Naive thymus-derived CD4-positive, alpha-beta T cell (primary cell): ENCODE measurements at regions not wholly inside any gene's neighbourhood (a gene's known extent, or its start where the extent isn't known, plus 50 kb on each side); places are given as distances from the start of the nearest gene placed in this dataset.

Experiments
- ATAC-seq: fragments of 150-1000 bp; cut with Tn5 transposase; 2 replicates; pipeline ENCODE4 v1.10.0; 2021; ENCODE audit warnings: mild to moderate bottlenecking, moderate library complexity
- CTCF ChIA-PET: fragments of 350-600 bp; sonication (Branson Sonifier 250); formaldehyde crosslinking; loops from one replicate; lab custom pipeline; 2021; ENCODE audit warnings: antibody characterized with exemption; lab: Charles Lee
- POLR2A ChIA-PET: fragments of 350-600 bp; sonication (Branson Sonifier 250); formaldehyde crosslinking; loops from one replicate; lab custom pipeline; 2021; ENCODE audit warnings: antibody characterized with exemption, inconsistent platforms; lab: Charles Lee
- DNase-seq, 9 donors: peaks; one replicate each; pipeline versions ENCODE4 v3.0.0 to v3.0.0-alpha.2; 2020 to 2022; ENCODE audit warnings: mixed read lengths in 1 of 9
- H3K27ac ChIP-seq: one replicate; pipeline ENCODE4 v1.7.0; 2013; ENCODE audit warnings: mild to moderate bottlenecking, low read depth, low read length, moderate library complexity
- H3K27me3 ChIP-seq, 2 donors: one replicate each; pipeline ENCODE4 v1.7.0; 2013; ENCODE audit warnings: low read length in 2 of 2, mild to moderate bottlenecking in 2 of 2, moderate library complexity in 2 of 2; ENCODE audit not compliant: control insufficient read depth in 2 of 2, insufficient read depth in 2 of 2
- H3K36me3 ChIP-seq, 3 experiments: 1 replicate in 2 of 3; 2 replicates in 1 of 3; pipeline ENCODE4 v1.7.0; 2013; ENCODE audit warnings: low read length in 3 of 3, mild to moderate bottlenecking in 3 of 3, moderate library complexity in 1 of 3; ENCODE audit not compliant: insufficient read depth in 3 of 3, control insufficient read depth in 2 of 3
- H3K4me1 ChIP-seq, 2 donors: one replicate each; pipeline ENCODE4 v1.7.0; 2013; ENCODE audit warnings: low read length in 2 of 2, mild to moderate bottlenecking in 2 of 2, moderate library complexity in 1 of 2; ENCODE audit not compliant: control insufficient read depth in 2 of 2, insufficient read depth in 2 of 2
- H3K4me3 ChIP-seq: 2 replicates; pipeline ENCODE4 v1.7.0; 2013; ENCODE audit warnings: mild to moderate bottlenecking, low read length
- H3K9me3 ChIP-seq, 3 experiments: 1 replicate in 2 of 3; 2 replicates in 1 of 3; pipeline ENCODE4 v1.7.0; 2013; ENCODE audit warnings: low read length in 3 of 3; ENCODE audit not compliant: control insufficient read depth in 2 of 3
- H3K27ac Mint-ChIP-seq, 9 donors: one replicate each; pipeline ENCODE4 v1.8.0; 2020 to 2022; ENCODE audit warnings: mixed read lengths in 9 of 9, mild to moderate bottlenecking in 8 of 9, moderate library complexity in 5 of 9, inconsistent platforms in 2 of 9
- H3K27me3 Mint-ChIP-seq, 5 donors: one replicate each; pipeline ENCODE4 v1.8.0; 2021 to 2022; ENCODE audit warnings: mixed read lengths in 5 of 5, mild to moderate bottlenecking in 1 of 5
- H3K36me3 Mint-ChIP-seq, 5 donors: one replicate each; pipeline ENCODE4 v1.8.0; 2020 to 2022; ENCODE audit warnings: mixed read lengths in 5 of 5, mild to moderate bottlenecking in 3 of 5, inconsistent platforms in 1 of 5
- H3K4me1 Mint-ChIP-seq, 7 donors: one replicate each; pipeline ENCODE4 v1.8.0; 2020 to 2022; ENCODE audit warnings: mixed read lengths in 7 of 7, mild to moderate bottlenecking in 3 of 7, inconsistent platforms in 1 of 7
- H3K4me3 Mint-ChIP-seq, 10 donors: one replicate each; pipeline ENCODE4 v1.8.0; 2020 to 2022; ENCODE audit warnings: mild to moderate bottlenecking in 10 of 10, mixed read lengths in 10 of 10, moderate library complexity in 6 of 10, inconsistent platforms in 2 of 10
- H3K9me3 Mint-ChIP-seq, 11 donors: one replicate each; pipeline ENCODE4 v1.8.0; 2020 to 2022; ENCODE audit warnings: mixed read lengths in 11 of 11, mild to moderate bottlenecking in 4 of 11, inconsistent platforms in 1 of 11, moderate library complexity in 1 of 11
- intact Hi-C, 2 donors: fragments of 100-400 bp; cut with micrococcal nuclease; formaldehyde crosslinking; loops; one replicate each; pipeline ENCODE4 v1.15.1; 2023

DNA sequence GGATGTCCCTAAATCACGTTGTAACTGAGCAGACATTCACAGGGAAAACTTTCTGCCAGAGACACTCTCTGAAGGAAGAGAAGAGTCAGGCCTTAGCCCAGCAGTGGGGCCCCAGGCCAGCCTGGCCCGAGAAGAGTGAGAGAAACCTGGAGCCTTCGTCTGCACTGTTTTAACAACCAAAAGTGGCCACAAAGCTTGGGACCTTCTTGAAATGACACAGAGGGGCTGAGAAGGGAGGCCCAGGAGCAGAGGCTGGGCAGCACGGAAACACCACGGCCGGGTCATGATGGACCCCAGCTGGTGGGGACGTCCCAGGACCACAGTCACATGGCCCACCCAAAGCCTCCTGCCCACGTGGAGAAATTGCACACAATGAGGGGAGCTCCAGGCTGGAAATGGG lies 126.8 kb upstream of the THBS2 start:
- ATAC-seq (no peak), DNase-seq (no peak)
- peaks cover 0 to 17% (median 7%) of the 10 kb centered on the region in 5 donors for H3K36me3 Mint-ChIP-seq
- no peaks in the 10 kb centered on the region for H3K4me1 ChIP-seq
- H3K4me1 Mint-ChIP-seq: no peaks in the 10 kb centered on the region
- H3K4me3 ChIP-seq: no peak overlapping the region
- H3K27ac ChIP-seq: no peak overlapping the region
- H3K36me3 ChIP-seq: no peaks in the 10 kb centered on the region
- H3K4me3 Mint-ChIP-seq: no peak overlapping the region
- peaks cover 0 to 42% (median 22%) of the 10 kb centered on the region in 5 donors for H3K27me3 Mint-ChIP-seq
- H3K9me3 ChIP-seq: no peaks in the 10 kb centered on the region
- POLR2A ChIA-PET: no interaction called here
- H3K27ac Mint-ChIP-seq: no peak overlapping the region
- no peaks in the 10 kb centered on the region for H3K27me3 ChIP-seq
- CTCF ChIA-PET: no interaction called here
- intact Hi-C loops: no loop called here
- H3K9me3 Mint-ChIP-seq: peaks cover 6 to 35% (median 16%) of the 10 kb centered on the region in 11 donors

DNA sequence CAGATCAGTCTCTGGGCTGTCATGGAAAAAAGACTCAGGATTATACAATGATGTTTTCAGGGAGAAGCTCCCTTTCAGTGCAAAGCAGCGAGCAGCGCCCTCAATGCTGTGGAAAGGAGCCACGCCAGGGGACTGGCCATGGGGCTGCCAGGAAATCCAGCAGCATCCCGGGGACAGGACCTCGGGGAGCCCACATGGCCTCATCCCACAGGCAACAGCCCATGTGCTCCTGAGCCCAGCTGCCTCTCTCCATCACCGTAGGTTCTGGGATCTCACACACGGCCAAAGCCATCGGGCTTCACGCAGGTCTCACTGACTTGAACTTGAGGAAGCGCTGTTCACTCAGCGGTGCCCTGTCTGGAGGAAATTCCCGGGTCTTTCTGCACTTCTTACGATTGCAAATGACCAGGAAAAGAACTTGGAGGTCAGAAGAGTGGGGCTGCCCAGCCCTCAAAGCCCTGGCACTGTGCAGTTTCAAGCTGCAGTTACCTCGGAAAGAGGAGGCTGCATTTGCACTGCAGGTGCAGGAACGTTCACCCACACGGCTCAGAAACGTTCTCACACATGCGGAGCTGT lies 125.9 kb upstream of the THBS2 start:
- H3K27ac Mint-ChIP-seq: no peak overlapping the region
- Histone ChIP-seq H3K4me1 (no peaks in the 10 kb centered on the region), H3K27me3 (no peaks in the 10 kb centered on the region), H3K9me3 (no peaks in the 10 kb centered on the region), H3K36me3 (no peaks in the 10 kb centered on the region), H3K4me3 (no peak overlapping the region), H3K27ac (no peak overlapping the region)
- H3K27me3 Mint-ChIP-seq: peaks cover 0 to 41% (median 25%) of the 10 kb centered on the region in 5 donors
- H3K4me3 Mint-ChIP-seq: no peak overlapping the region
- no peak for DNase-seq
- no peaks in the 10 kb centered on the region for H3K4me1 Mint-ChIP-seq
- intact Hi-C loops: no loop called here
- ChIA-PET POLR2A (no interaction called here), CTCF (no interaction called here)
- H3K36me3 Mint-ChIP-seq: peaks cover 0 to 17% (median 7%) of the 10 kb centered on the region in 5 donors
- ATAC-seq: no peak
- peaks cover 6 to 40% (median 16%) of the 10 kb centered on the region in 11 donors for H3K9me3 Mint-ChIP-seq

DNA sequence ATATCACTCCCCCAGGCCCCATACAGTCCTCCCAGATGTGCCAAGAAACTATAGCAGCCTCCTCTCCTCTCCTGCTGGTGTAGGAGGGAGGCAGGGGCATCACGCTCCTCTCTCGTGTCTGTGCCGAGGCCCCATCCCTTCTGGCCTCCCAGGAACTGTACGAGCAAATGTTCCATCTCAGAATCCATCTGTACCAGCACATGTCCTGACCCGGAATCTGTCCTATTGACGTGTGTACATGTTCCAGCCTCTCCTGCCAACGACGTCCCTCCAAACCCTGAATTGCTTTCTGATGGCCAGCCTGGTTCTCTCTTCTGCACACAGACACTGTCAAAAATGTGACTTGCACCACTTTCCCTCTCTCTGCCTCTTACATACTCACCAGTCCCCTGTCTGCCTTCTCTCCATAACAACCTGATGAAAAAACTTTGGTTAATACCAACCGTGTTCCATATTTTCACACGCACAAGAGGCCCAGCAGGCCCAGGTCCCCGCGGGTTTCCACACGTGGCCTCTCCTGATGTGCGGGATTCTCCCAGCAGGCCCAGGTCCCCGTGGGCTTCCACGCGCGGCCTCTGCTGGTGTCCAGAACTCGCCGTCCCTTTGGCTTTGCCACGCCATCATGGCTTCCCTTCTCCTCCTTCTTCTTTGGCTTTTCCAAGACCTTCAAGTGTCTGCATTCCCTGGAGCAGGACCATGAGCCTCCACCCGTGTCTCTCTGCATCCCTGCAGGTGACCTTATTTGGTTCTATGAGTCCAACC lies 125.2 kb upstream of the THBS2 start:
- no peak for DNase-seq
- Mint-ChIP-seq H3K4me1 (no peaks in the 10 kb centered on the region), H3K4me3 (no peak overlapping the region), H3K9me3 (peaks cover 6 to 40% (median 16%) of the 10 kb centered on the region in 11 donors), H3K36me3 (peaks cover 0 to 13% (median 7%) of the 10 kb centered on the region in 5 donors), H3K27me3 (peaks cover 0 to 33% (median 25%) of the 10 kb centered on the region in 5 donors), H3K27ac (no peak overlapping the region)
- Histone ChIP-seq H3K36me3 (no peaks in the 10 kb centered on the region), H3K27ac (no peak overlapping the region), H3K4me1 (no peaks in the 10 kb centered on the region), H3K27me3 (no peaks in the 10 kb centered on the region), H3K9me3 (no peaks in the 10 kb centered on the region), H3K4me3 (no peak overlapping the region)
- ChIA-PET POLR2A (no interaction called here), CTCF (no interaction called here)
- no peak for ATAC-seq
- intact Hi-C loops: no loop called here

GRCh38 chr6:169376458-169376857 lies 122.8 kb upstream of the THBS2 start:
- no peak overlapping the region for H3K27ac Mint-ChIP-seq
- POLR2A ChIA-PET: no interaction called here
- intact Hi-C loops: no loop called here
- Histone ChIP-seq H3K4me3 (no peak overlapping the region), H3K36me3 (no peaks in the 10 kb centered on the region), H3K4me1 (no peaks in the 10 kb centered on the region), H3K27ac (no peak overlapping the region), H3K9me3 (no peaks in the 10 kb centered on the region), H3K27me3 (no peaks in the 10 kb centered on the region)
- H3K36me3 Mint-ChIP-seq: peaks cover 0 to 13% (median 7%) of the 10 kb centered on the region in 5 donors
- no peak overlapping the region for H3K4me3 Mint-ChIP-seq
- H3K9me3 Mint-ChIP-seq: peaks cover 6 to 35% (median 13%) of the 10 kb centered on the region in 11 donors
- CTCF ChIA-PET: no interaction called here
- no peaks in the 10 kb centered on the region for H3K4me1 Mint-ChIP-seq
- no peak for ATAC-seq
- H3K27me3 Mint-ChIP-seq: peaks cover 0 to 32% (median 24%) of the 10 kb centered on the region in 5 donors
- DNase-seq: no peak

DNA sequence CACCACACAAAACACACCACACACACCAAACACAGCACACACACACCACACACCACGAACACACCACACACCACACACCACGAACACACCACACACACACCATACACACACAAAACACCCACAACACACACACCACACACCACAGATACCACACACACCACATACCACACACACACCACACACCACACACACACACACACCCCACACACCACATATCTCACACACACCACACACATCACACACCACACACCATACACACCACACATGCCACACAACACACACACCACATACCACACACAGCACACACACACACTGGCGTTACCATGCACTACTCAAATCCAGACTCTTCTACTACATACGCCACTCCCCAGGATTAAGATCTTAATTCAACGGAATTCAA lies 118.9 kb upstream of the THBS2 start:
- H3K9me3 ChIP-seq: no peaks in the 10 kb centered on the region
- H3K36me3 ChIP-seq: no peaks in the 10 kb centered on the region
- intact Hi-C loops: no loop called here
- no peaks in the 10 kb centered on the region for H3K4me1 ChIP-seq
- H3K4me3 ChIP-seq: no peak overlapping the region
- no peaks in the 10 kb centered on the region for H3K27me3 ChIP-seq
- ATAC-seq (no peak), DNase-seq (no peak)
- H3K27ac ChIP-seq: no peak overlapping the region
- ChIA-PET POLR2A (no interaction called here), CTCF (no interaction called here)
- Mint-ChIP-seq H3K9me3 (peaks cover 6 to 22% (median 9%) of the 10 kb centered on the region in 11 donors), H3K4me3 (no peak overlapping the region), H3K27me3 (peaks cover 0 to 11% (median 7%) of the 10 kb centered on the region in 5 donors), H3K27ac (no peak overlapping the region), H3K4me1 (no peaks in the 10 kb centered on the region), H3K36me3 (peaks cover 0 to 7% (median 7%) of the 10 kb centered on the region in 5 donors)

- H3K4me3 Mint-ChIP-seq: no peak overlapping the region
- DNase-seq (no peak), ATAC-seq (peak; percentile 12)
- no peak overlapping the region for H3K27ac Mint-ChIP-seq
- ChIA-PET CTCF (interaction anchor here (0.6 kb wide), 1 partner anchor 9 kb away, joined by 3 read pairs; no protein-coding TSS in a partner anchor), POLR2A (no interaction called here)
- Histone ChIP-seq H3K4me3 (no peak overlapping the region), H3K27me3 (no peaks in the 10 kb centered on the region), H3K4me1 (no peaks in the 10 kb centered on the region), H3K36me3 (no peaks in the 10 kb centered on the region), H3K27ac (no peak overlapping the region), H3K9me3 (no peaks in the 10 kb centered on the region)
- H3K36me3 Mint-ChIP-seq: peaks cover 0 to 6% (median 5%) of the 10 kb centered on the region in 5 donors
- peaks cover 4 to 19% (median 7%) of the 10 kb centered on the region in 11 donors for H3K9me3 Mint-ChIP-seq
- H3K27me3 Mint-ChIP-seq: peaks cover 0 to 7% (median 4%) of the 10 kb centered on the region in 5 donors
- intact Hi-C loops: no loop called here
- H3K4me1 Mint-ChIP-seq: no peaks in the 10 kb centered on the region
Observed at GRCh38 chr6:169371344-169372127, 117.9 kb upstream of the THBS2 start.
